GM12892 (cell line): ENCODE measurements at regions not wholly inside any gene's neighbourhood (a gene's known extent, or its start where the extent isn't known, plus 50 kb on each side); places are given as distances from the start of the nearest gene placed in this dataset.

Experiments used
- POLR2A ChIP-seq: IDR thresholded peaks from 2 replicates; pipeline ENCODE4 v1.6.1; 2011; ENCODE audit warnings: low read depth, low read length, control low read depth
- POLR2AphosphoS5 ChIP-seq: IDR thresholded peaks from 2 replicates; pipeline ENCODE4 v1.6.1; 2011; ENCODE audit warnings: low read depth, low read length, control low read depth
- TAF1 ChIP-seq: IDR thresholded peaks from 2 replicates; pipeline ENCODE4 v1.6.1; 2011; ENCODE audit warnings: low read depth, mild to moderate bottlenecking, control low read depth, low read length, borderline replicate concordance

- TF ChIP-seq POLR2A (no peak), TAF1 (no peak), POLR2AphosphoS5 (no peak)
Measured at GRCh38 chr20:53741726-53742028, 148.0 kb upstream of the ZNF217 start.
